Mucosa of stomach (tissue), 1 donor: ENCODE measurements at regions not wholly inside any gene's neighbourhood (a gene's known extent, or its start where the extent isn't known, plus 50 kb on each side); places are given as distances from the start of the nearest gene placed in this dataset.

Source experiments
- H3K27me3 ChIP-seq: one replicate; pipeline ENCODE4 v1.7.0; 2013; ENCODE audit warnings: mild to moderate bottlenecking, low read length; ENCODE audit not compliant: control insufficient read depth, insufficient read depth
- H3K36me3 ChIP-seq: one replicate; pipeline ENCODE4 v1.7.0; 2013; ENCODE audit warnings: low read length; ENCODE audit not compliant: control insufficient read depth, insufficient read depth
- H3K4me1 ChIP-seq: one replicate; pipeline ENCODE4 v1.7.0; 2013; ENCODE audit warnings: mild to moderate bottlenecking, low read length; ENCODE audit not compliant: control insufficient read depth, insufficient read depth
- H3K4me3 ChIP-seq: one replicate; pipeline ENCODE4 v1.7.0; 2013; ENCODE audit warnings: low read length
- H3K9ac ChIP-seq: one replicate; pipeline ENCODE4 v1.7.0; 2013; ENCODE audit warnings: mild to moderate bottlenecking, low read length, moderate library complexity
- H3K9me3 ChIP-seq: one replicate; pipeline ENCODE4 v1.7.0; 2013; ENCODE audit warnings: mild to moderate bottlenecking, low read length, moderate library complexity; ENCODE audit not compliant: control insufficient read depth
- donor health status: Pancreatic carcinoma.

GRCh38 chr1:60461925-60462595 lies 388.5 kb upstream of the C1orf87 start:
- Histone ChIP-seq H3K4me1 (no peaks in the 10 kb centered on the region), H3K9me3 (no peaks in the 10 kb centered on the region), H3K27me3 (no peaks in the 10 kb centered on the region), H3K4me3 (no peak overlapping the region), H3K36me3 (no peaks in the 10 kb centered on the region), H3K9ac (no peak overlapping the region)

- Histone ChIP-seq H3K4me3 (no peak overlapping the region), H3K9ac (no peak overlapping the region), H3K27me3 (no peaks in the 10 kb centered on the region), H3K4me1 (no peaks in the 10 kb centered on the region), H3K9me3 (no peaks in the 10 kb centered on the region), H3K36me3 (no peaks in the 10 kb centered on the region)
Measured at GRCh38 chr1:60458111-60458510, 384.5 kb upstream of the C1orf87 start.

GRCh38 chr1:60449876-60450275 lies 376.3 kb upstream of the C1orf87 start:
- no peaks in the 10 kb centered on the region for H3K27me3 ChIP-seq
- H3K9ac ChIP-seq: no peak overlapping the region
- H3K4me3 ChIP-seq: no peak overlapping the region
- no peaks in the 10 kb centered on the region for H3K9me3 ChIP-seq
- H3K36me3 ChIP-seq: no peaks in the 10 kb centered on the region
- no peaks in the 10 kb centered on the region for H3K4me1 ChIP-seq

- no peaks in the 10 kb centered on the region for H3K36me3 ChIP-seq
- no peak overlapping the region for H3K9ac ChIP-seq
- H3K4me1 ChIP-seq: no peaks in the 10 kb centered on the region
- H3K27me3 ChIP-seq: no peaks in the 10 kb centered on the region
- no peaks in the 10 kb centered on the region for H3K9me3 ChIP-seq
- no peak overlapping the region for H3K4me3 ChIP-seq
Measured at GRCh38 chr1:60448850-60449249, 375.3 kb upstream of the C1orf87 start.

- Histone ChIP-seq H3K4me3 (no peak overlapping the region), H3K9me3 (no peaks in the 10 kb centered on the region), H3K4me1 (no peaks in the 10 kb centered on the region), H3K36me3 (no peaks in the 10 kb centered on the region), H3K9ac (no peak overlapping the region), H3K27me3 (no peaks in the 10 kb centered on the region)
Measured at GRCh38 chr1:60444680-60445079, 371.1 kb upstream of the C1orf87 start.

GRCh38 chr1:60436186-60436585 lies 362.6 kb upstream of the C1orf87 start:
- no peaks in the 10 kb centered on the region for H3K36me3 ChIP-seq
- H3K9me3 ChIP-seq: no peaks in the 10 kb centered on the region
- H3K4me1 ChIP-seq: no peaks in the 10 kb centered on the region
- H3K9ac ChIP-seq: no peak overlapping the region
- H3K4me3 ChIP-seq: no peak overlapping the region
- H3K27me3 ChIP-seq: no peaks in the 10 kb centered on the region

- H3K4me3 ChIP-seq: no peak overlapping the region
- no peaks in the 10 kb centered on the region for H3K4me1 ChIP-seq
- H3K9ac ChIP-seq: no peak overlapping the region
- H3K27me3 ChIP-seq: no peaks in the 10 kb centered on the region
- H3K36me3 ChIP-seq: no peaks in the 10 kb centered on the region
- H3K9me3 ChIP-seq: no peaks in the 10 kb centered on the region
Measured at GRCh38 chr1:60431593-60431992, 358.0 kb upstream of the C1orf87 start.

GRCh38 chr1:60430375-60430774 lies 356.8 kb upstream of the C1orf87 start:
- Histone ChIP-seq H3K4me3 (no peak overlapping the region), H3K27me3 (no peaks in the 10 kb centered on the region), H3K9me3 (no peaks in the 10 kb centered on the region), H3K36me3 (no peaks in the 10 kb centered on the region), H3K4me1 (no peaks in the 10 kb centered on the region), H3K9ac (no peak overlapping the region)

- Histone ChIP-seq H3K4me1 (no peaks in the 10 kb centered on the region), H3K27me3 (no peaks in the 10 kb centered on the region), H3K36me3 (no peaks in the 10 kb centered on the region), H3K9me3 (no peaks in the 10 kb centered on the region), H3K9ac (no peak overlapping the region), H3K4me3 (no peak overlapping the region)
Measured at GRCh38 chr1:60428127-60428526, 354.6 kb upstream of the C1orf87 start.

GRCh38 chr1:60427701-60428100 lies 354.1 kb upstream of the C1orf87 start:
- no peaks in the 10 kb centered on the region for H3K4me1 ChIP-seq
- H3K9ac ChIP-seq: no peak overlapping the region
- H3K27me3 ChIP-seq: no peaks in the 10 kb centered on the region
- no peaks in the 10 kb centered on the region for H3K36me3 ChIP-seq
- no peak overlapping the region for H3K4me3 ChIP-seq
- no peaks in the 10 kb centered on the region for H3K9me3 ChIP-seq

- H3K27me3 ChIP-seq: no peaks in the 10 kb centered on the region
- no peaks in the 10 kb centered on the region for H3K36me3 ChIP-seq
- H3K9ac ChIP-seq: no peak overlapping the region
- no peak overlapping the region for H3K4me3 ChIP-seq
- H3K4me1 ChIP-seq: no peaks in the 10 kb centered on the region
- no peaks in the 10 kb centered on the region for H3K9me3 ChIP-seq
Measured at GRCh38 chr1:60427194-60427593, 353.6 kb upstream of the C1orf87 start.

GRCh38 chr1:60425528-60425927 lies 352.0 kb upstream of the C1orf87 start:
- no peaks in the 10 kb centered on the region for H3K4me1 ChIP-seq
- no peaks in the 10 kb centered on the region for H3K36me3 ChIP-seq
- no peaks in the 10 kb centered on the region for H3K9me3 ChIP-seq
- H3K27me3 ChIP-seq: no peaks in the 10 kb centered on the region
- H3K4me3 ChIP-seq: no peak overlapping the region
- H3K9ac ChIP-seq: no peak overlapping the region
